ENCODE measurements at regions not wholly inside any gene's neighbourhood (a gene's known extent, or its start where the extent isn't known, plus 50 kb on each side); places are given as distances from the start of the nearest gene placed in this dataset.

DNA sequence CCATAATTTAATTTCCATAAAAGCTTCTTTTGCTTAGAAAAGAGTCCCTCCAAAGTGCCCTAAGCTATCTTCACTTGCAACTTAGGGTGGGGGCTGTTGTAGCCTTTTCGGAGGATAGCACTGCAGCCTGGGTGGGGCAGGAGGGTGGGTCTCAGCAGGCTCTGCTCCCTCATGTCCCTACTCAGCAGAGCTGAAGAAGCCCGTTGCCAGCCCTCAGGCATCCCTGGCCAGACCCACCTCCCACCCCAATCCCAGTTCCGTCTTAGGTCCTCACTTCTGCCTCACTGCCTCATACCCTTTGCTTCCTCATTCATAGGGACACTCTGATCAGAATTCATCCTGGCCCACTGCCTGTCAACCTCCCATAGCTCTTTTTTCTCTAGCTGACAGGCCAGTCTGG lies 99.8 kb upstream of the ZMIZ1 start:
- Histone ChIP-seq H3K4me1 (peaks cover 19% of the 10 kb centered on the region), H3K27ac (no peak overlapping the region)

DNA sequence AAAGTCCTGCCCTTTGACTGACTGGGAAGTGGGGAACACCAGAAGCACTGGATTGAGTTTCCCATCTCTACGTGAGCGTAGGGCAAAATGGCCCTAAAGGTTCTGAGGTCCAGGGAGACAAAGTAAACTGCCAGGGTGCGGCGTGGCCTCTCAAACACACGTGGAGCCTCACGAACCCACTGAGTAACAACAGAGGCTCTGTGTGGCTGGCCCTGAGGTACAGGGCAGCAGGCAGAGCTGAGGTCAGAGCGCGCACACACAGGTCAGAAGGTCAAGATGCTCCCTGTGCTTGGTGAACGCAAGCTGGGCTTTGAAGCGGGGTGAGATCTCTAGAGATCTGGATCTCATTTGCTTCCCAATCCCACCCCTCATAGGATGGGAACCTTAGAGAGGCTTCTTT lies 99.0 kb upstream of the ZMIZ1 start:
- Histone ChIP-seq H3K9me3 (no peaks in the 10 kb centered on the region), H3K27ac (no peak overlapping the region), H3K27me3 (no peaks in the 10 kb centered on the region), H3K4me3 (no peak overlapping the region), H3K4me1 (peaks cover 27% of the 10 kb centered on the region), H3K36me3 (ENCODE audit: low read depth, missing control alignments) (no peaks in the 10 kb centered on the region)
- WGBS, 2 donors = 90 to 95% methylated on average over 10 of the region's 10 CpGs
- no peak for TF ChIP-seq POLR2A (IDR thresholded peaks at IDR 0.05)
- TF ChIP-seq, protein P1, sequence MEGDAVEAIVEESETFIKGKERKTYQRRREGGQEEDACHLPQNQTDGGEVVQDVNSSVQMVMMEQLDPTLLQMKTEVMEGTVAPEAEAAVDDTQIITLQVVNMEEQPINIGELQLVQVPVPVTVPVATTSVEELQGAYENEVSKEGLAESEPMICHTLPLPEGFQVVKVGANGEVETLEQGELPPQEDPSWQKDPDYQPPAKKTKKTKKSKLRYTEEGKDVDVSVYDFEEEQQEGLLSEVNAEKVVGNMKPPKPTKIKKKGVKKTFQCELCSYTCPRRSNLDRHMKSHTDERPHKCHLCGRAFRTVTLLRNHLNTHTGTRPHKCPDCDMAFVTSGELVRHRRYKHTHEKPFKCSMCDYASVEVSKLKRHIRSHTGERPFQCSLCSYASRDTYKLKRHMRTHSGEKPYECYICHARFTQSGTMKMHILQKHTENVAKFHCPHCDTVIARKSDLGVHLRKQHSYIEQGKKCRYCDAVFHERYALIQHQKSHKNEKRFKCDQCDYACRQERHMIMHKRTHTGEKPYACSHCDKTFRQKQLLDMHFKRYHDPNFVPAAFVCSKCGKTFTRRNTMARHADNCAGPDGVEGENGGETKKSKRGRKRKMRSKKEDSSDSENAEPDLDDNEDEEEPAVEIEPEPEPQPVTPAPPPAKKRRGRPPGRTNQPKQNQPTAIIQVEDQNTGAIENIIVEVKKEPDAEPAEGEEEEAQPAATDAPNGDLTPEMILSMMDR (IDR thresholded peaks at IDR 0.05) = no peak
- intact Hi-C loops (cut with DNase I; ENCODE audit: low total_unique reads) = loop anchor here (10.0 kb wide), 2 partner anchors 195 to 225 kb away; no protein-coding TSS in a partner anchor
- no peak for DNase-seq

More for the DNA sequence above, 99.8 kb upstream of the ZMIZ1 start:
- DNase-seq = no peak
- Histone ChIP-seq H3K9me3 (no peaks in the 10 kb centered on the region), H3K27me3 (no peaks in the 10 kb centered on the region), H3K36me3 (ENCODE audit: low read depth, missing control alignments) (no peaks in the 10 kb centered on the region), H3K4me3 (no peak overlapping the region)
- 83 to 90% methylated on average over 2 to 3 of the region's 3 CpGs for WGBS, 2 donors
- no peak for TF ChIP-seq POLR2A (IDR thresholded peaks at IDR 0.05)
- TF ChIP-seq, protein P1 (IDR thresholded peaks at IDR 0.05) = no peak
- intact Hi-C loops (cut with DNase I; ENCODE audit: low total_unique reads) = loop anchor here (10.0 kb wide), 1 partner anchor 226 kb away; no protein-coding TSS in a partner anchor

GRCh38 chr10:78970261-78970660 lies 98.5 kb upstream of the ZMIZ1 start:
- intact Hi-C loops (cut with DNase I; ENCODE audit: low total_unique reads) = loop anchor here (10.0 kb wide), 1 partner anchor 195 kb away; no protein-coding TSS in a partner anchor
- Histone ChIP-seq H3K4me1 (peaks cover 30% of the 10 kb centered on the region), H3K36me3 (ENCODE audit: low read depth, missing control alignments) (no peaks in the 10 kb centered on the region), H3K27me3 (no peaks in the 10 kb centered on the region), H3K4me3 (no peak overlapping the region), H3K9me3 (no peaks in the 10 kb centered on the region), H3K27ac (no peak overlapping the region)
- no peak for DNase-seq
- WGBS, 2 donors = 89 to 95% methylated on average over 10 of the region's 10 CpGs
- no peak for TF ChIP-seq POLR2A (IDR thresholded peaks at IDR 0.05)

- TF ChIP-seq, protein P1 (IDR thresholded peaks at IDR 0.05) = no peak
- no peak for TF ChIP-seq POLR2A (IDR thresholded peaks at IDR 0.05)
- Histone ChIP-seq H3K36me3 (ENCODE audit: low read depth, missing control alignments) (no peaks in the 10 kb centered on the region), H3K27ac (no peak overlapping the region), H3K9me3 (no peaks in the 10 kb centered on the region), H3K4me1 (peaks cover 30% of the 10 kb centered on the region), H3K4me3 (no peak overlapping the region), H3K27me3 (no peaks in the 10 kb centered on the region)
- DNase-seq = no peak
- intact Hi-C loops (cut with DNase I; ENCODE audit: low total_unique reads) = loop anchor here (10.0 kb wide), 1 partner anchor 196 kb away; no protein-coding TSS in a partner anchor
- WGBS, 2 donors = 91 to 92% methylated on average over 5 of the region's 5 CpGs
Observed at GRCh38 chr10:78971094-78971682, 97.6 kb upstream of the ZMIZ1 start.

- Histone ChIP-seq H3K9me3 (no peaks in the 10 kb centered on the region), H3K27me3 (no peaks in the 10 kb centered on the region), H3K27ac (peak overlapping the region; percentile 89 to 91), H3K4me1 (peaks cover 30% of the 10 kb centered on the region), H3K36me3 (ENCODE audit: low read depth, missing control alignments) (no peaks in the 10 kb centered on the region), H3K4me3 (no peak overlapping the region)
- DNase-seq = peak; percentile 75
- no peak for TF ChIP-seq POLR2A (IDR thresholded peaks at IDR 0.05)
- TF ChIP-seq, protein P1 (IDR thresholded peaks at IDR 0.05) = no peak
- WGBS, 2 donors = 28 to 36% methylated on average over 4 to 11 of the region's 11 CpGs
- intact Hi-C loops (cut with DNase I; ENCODE audit: low total_unique reads) = loop anchor here (10.0 kb wide), 1 partner anchor 198 kb away; no protein-coding TSS in a partner anchor
Observed at GRCh38 chr10:78972160-78972946, 96.4 kb upstream of the ZMIZ1 start.

Data from testis (tissue), 2 donors.